AG04450 (cell line): ENCODE measurements at regions not wholly inside any gene's neighbourhood (a gene's known extent, or its start where the extent isn't known, plus 50 kb on each side); places are given as distances from the start of the nearest gene placed in this dataset.

Experiments used
- CTCF ChIA-PET: fragments of 300-600, 350-600 bp; formaldehyde crosslinking; extraction: SDS; loops from one replicate; lab custom pipeline; 2022; ENCODE audit warnings: antibody characterized with exemption, inconsistent platforms; lab: Charles Lee
- POLR2A ChIA-PET: fragments of 350-600 bp; formaldehyde crosslinking; extraction: SDS; loops from one replicate; lab custom pipeline; 2021; ENCODE audit warnings: antibody characterized with exemption, inconsistent platforms; lab: Yijun Ruan, JAX
- DNase-seq: peaks from one replicate; pipeline ENCODE4 v3.0.0-alpha.2; 2011; ENCODE audit warnings: low read depth, low spot score
- H3K27ac ChIP-seq: one replicate; pipeline ENCODE4 v1.5.1; 2012; ENCODE audit warnings: low read depth, low read length, control low read depth
- H3K27me3 ChIP-seq: one replicate; pipeline ENCODE4 v1.6.0; 2012; ENCODE audit warnings: low read length; ENCODE audit not compliant: control insufficient read depth, insufficient read depth
- H3K4me3 ChIP-seq: 2 replicates; pipeline ENCODE4 v1.5.1; 2011; ENCODE audit warnings: mild to moderate bottlenecking, low read depth, low read length, control low read depth
- H3K9me3 ChIP-seq: 2 replicates; pipeline ENCODE4 v1.5.1; 2012; ENCODE audit warnings: low read length; ENCODE audit not compliant: control insufficient read depth, insufficient read depth
- TF ChIP-seq, protein P1 (sequence below): IDR thresholded peaks from 2 replicates; pipeline ENCODE4 v1.5.1; 2011; ENCODE audit warnings: low read depth, low read length, control low read depth, inconsistent platforms

DNA sequence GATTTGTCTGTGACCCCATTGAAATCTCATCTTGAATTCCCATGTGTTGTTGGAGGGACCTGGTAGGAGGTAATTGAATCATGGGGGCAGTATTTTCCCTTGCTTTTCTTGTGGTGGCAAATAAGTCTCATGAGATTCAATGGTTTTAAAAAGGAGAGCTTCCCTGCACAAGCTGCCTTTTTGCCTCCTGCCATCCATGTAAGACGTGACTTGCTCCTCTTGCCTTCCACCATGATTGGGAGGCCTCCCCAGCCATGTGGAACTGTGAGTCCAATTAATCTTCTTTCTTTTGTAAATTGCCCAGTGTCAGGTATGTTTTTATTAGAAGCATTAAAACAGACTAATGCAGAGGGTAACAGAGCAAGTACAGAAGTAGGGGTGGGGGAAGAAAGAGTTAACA lies 1097.0 kb upstream of the ADGRB3 start:
- TF ChIP-seq, protein P1, sequence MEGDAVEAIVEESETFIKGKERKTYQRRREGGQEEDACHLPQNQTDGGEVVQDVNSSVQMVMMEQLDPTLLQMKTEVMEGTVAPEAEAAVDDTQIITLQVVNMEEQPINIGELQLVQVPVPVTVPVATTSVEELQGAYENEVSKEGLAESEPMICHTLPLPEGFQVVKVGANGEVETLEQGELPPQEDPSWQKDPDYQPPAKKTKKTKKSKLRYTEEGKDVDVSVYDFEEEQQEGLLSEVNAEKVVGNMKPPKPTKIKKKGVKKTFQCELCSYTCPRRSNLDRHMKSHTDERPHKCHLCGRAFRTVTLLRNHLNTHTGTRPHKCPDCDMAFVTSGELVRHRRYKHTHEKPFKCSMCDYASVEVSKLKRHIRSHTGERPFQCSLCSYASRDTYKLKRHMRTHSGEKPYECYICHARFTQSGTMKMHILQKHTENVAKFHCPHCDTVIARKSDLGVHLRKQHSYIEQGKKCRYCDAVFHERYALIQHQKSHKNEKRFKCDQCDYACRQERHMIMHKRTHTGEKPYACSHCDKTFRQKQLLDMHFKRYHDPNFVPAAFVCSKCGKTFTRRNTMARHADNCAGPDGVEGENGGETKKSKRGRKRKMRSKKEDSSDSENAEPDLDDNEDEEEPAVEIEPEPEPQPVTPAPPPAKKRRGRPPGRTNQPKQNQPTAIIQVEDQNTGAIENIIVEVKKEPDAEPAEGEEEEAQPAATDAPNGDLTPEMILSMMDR = no peak
- H3K4me3 ChIP-seq = no peak overlapping the region
- H3K9me3 ChIP-seq = peaks cover 3% of the 10 kb centered on the region; the same call in 1 of the 2 replicates
- POLR2A ChIA-PET = no interaction called here
- DNase-seq = no peak
- no peaks in the 10 kb centered on the region for H3K27me3 ChIP-seq
- CTCF ChIA-PET = no interaction called here
- no peak overlapping the region for H3K27ac ChIP-seq

DNA sequence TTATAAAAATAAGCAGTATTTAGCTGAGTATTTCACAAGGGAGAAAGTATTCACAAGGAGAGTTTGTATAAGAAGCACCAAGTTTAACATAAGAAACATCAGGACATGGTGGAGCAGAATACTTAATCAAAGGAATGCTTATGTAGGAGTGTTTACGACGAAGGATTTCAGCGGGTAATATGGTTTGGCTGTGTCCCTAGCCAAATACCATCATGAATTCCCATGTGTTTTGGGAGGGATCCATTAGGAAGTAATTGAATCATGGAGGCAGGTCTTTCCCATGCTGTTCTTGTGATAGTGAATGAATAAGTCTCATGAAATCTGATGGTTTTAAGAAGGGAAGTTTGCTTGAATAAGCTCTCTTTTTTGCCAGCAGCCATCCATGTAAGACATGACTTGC lies 1099.1 kb upstream of the ADGRB3 start:
- CTCF ChIA-PET = no interaction called here
- POLR2A ChIA-PET = no interaction called here
- Histone ChIP-seq H3K4me3 (no peak overlapping the region), H3K27ac (no peak overlapping the region), H3K9me3 (no peaks in the 10 kb centered on the region; the same call in 1 of the 2 replicates), H3K27me3 (no peaks in the 10 kb centered on the region)
- no peak for DNase-seq
- TF ChIP-seq, protein P1 = no peak

DNA sequence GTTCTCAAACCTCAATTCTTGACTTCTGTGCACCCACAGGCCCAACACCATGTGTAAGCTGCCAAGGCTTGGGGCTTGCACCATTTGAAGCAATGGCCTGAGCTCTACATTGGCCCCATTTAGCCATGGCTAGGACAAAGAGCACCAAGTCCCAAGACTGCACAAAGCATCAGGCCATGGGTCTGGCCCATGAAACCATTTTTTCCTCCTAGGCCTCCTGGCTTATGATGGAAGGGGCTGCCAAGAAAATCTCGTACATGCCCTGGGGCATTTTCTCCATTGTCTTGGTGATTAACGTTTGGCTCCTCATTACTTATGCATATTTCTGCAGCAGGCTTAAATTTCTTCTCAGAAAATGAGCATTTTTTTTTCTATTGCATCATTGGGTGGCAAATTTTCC lies 1128.7 kb upstream of the ADGRB3 start:
- POLR2A ChIA-PET = no interaction called here
- H3K27me3 ChIP-seq = no peaks in the 10 kb centered on the region
- H3K27ac ChIP-seq = no peak overlapping the region
- TF ChIP-seq, protein P1 = no peak
- no peak for DNase-seq
- CTCF ChIA-PET = no interaction called here
- H3K9me3 ChIP-seq = no peaks in the 10 kb centered on the region; the same call in none of the 2 replicates
- H3K4me3 ChIP-seq = no peak overlapping the region

DNA sequence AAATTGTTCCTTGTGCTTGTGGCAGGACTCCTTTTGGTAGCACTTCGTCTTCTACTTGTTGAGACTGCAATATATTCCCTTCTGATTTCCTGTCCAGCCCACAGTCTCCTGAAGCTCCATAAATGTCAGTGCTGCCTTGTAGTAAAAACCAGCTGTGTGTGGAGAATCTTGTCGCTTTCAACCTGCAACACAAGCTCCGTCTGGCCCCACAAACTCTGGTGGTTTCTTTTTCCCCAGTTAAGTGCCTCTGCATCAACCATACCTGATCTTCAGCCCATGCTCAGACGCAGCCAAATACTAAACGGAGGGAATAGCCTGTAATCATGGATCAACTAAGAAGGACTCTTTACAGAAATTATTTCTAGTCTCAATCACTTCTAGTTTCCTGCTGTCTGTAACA lies 1133.3 kb upstream of the ADGRB3 start:
- H3K4me3 ChIP-seq = no peak overlapping the region
- TF ChIP-seq, protein P1 = no peak
- ChIA-PET CTCF (interaction anchor here (0.6 kb wide), 1 partner anchor 469 kb away, joined by 3 read pairs; no protein-coding TSS in a partner anchor), POLR2A (no interaction called here)
- no peaks in the 10 kb centered on the region for H3K27me3 ChIP-seq
- no peak overlapping the region for H3K27ac ChIP-seq
- no peak for DNase-seq
- H3K9me3 ChIP-seq = no peaks in the 10 kb centered on the region; the same call in 1 of the 2 replicates

DNA sequence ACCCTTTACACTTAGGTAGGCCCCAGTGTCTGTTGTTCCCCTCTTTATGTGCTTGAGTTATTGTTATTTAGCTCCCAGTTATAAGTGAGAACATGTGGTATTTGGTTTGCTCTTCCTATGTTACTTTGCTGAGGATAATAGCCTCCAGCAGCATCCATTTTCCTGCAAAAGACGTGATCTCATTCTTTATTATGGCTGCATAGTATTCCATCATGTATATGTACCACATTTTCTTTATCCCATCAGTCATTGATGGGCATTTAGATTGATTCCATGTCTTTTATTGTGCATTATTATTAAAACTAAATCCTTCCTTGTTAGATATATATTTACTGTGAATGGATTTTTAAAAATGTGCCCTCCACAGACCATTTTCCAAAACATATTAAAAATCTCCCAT lies 1137.3 kb upstream of the ADGRB3 start:
- Histone ChIP-seq H3K27ac (no peak overlapping the region), H3K4me3 (no peak overlapping the region), H3K27me3 (no peaks in the 10 kb centered on the region), H3K9me3 (no peaks in the 10 kb centered on the region)
- CTCF ChIA-PET = no interaction called here
- TF ChIP-seq, protein P1 = no peak
- no peak for DNase-seq
- POLR2A ChIA-PET = no interaction called here
